ENCODE measurements at regions not wholly inside any gene's neighbourhood (a gene's known extent, or its start where the extent isn't known, plus 50 kb on each side); places are given as distances from the start of the nearest gene placed in this dataset.

DNA sequence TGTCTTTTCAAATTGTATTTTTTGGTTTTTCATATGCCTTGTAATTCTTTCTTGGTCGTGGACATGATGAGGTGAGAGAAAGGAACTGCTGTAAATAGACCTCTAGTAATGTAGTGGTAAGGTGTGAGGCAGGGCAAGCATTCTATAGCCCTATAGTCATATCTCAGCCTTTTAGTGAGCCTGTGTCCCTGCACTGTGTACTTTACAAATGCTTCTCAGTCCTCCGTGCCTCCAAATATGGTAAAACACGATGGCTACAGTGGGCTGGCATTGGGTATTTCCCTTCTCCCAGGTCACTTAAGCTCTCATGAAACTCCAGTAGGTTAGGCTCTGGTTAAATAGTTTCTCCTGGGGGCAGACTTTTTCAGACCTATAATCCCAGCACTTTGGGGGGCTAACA is 57.9 kb upstream of the PLS3 start:
- Histone ChIP-seq H3K4me1 (ENCODE audit: control insufficient read depth in 4 of 4, insufficient read depth in 4 of 4, low read length in 3 of 4) (no peaks in the 10 kb centered on the region), H3K9me3 (ENCODE audit: control insufficient read depth in 4 of 4, low read length in 3 of 4) (no peaks in the 10 kb centered on the region), H3K4me3 (ENCODE audit: low read depth in 1 of 3, low read length in 3 of 3) (no peak overlapping the region), H3K9ac (ENCODE audit: low read depth in 1 of 2, low read length in 2 of 2) (no peak overlapping the region), H3K27ac (ENCODE audit: low read depth in 1 of 2, low read length in 2 of 2) (no peak overlapping the region), H3K36me3 (ENCODE audit: control insufficient read depth in 4 of 4, insufficient read depth in 3 of 4, low read depth in 1 of 4, low read length in 3 of 4) (no peaks in the 10 kb centered on the region), H3K27me3 (ENCODE audit: control insufficient read depth in 4 of 4, insufficient read depth in 4 of 4, low read length in 3 of 4) (no peaks in the 10 kb centered on the region)
- no peak for DNase-seq (ENCODE audit: low spot score)
- 79% methylated on average over 3 of the region's 3 CpGs for WGBS
- TF ChIP-seq JUND (IDR thresholded peaks at IDR 0.05) (no peak), HNF4G (IDR thresholded peaks at IDR 0.05) (no peak)

DNA sequence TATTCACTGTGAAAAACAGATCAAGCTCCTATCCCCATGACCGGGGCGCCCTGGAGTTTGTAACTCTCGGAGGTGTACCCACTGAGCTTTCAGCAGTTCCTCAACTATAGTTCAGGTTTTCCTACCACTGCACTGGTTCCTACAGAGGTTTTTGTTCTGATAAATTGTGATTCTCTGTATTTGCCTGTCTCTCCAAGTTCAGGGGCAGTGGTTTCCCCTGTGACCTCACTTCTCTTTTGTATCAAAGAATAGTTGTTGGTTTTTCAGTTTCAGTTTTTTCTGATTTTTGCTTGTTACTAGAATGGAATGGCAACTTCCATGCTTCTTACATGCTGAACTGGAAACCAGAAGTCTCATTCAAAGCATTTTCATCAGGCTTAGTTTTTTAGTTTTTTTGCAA is 56.8 kb upstream of the PLS3 start:
- H3K9me3 ChIP-seq (ENCODE audit: control insufficient read depth in 4 of 4, low read length in 3 of 4), result no peaks in the 10 kb centered on the region
- no peak overlapping the region for H3K4me3 ChIP-seq (ENCODE audit: low read depth in 1 of 3, low read length in 3 of 3)
- TF ChIP-seq TAF1 (conservative IDR thresholded peaks at IDR 0.05) (no peak), RAD21 (IDR thresholded peaks at IDR 0.05) (no peak), JUND (IDR thresholded peaks at IDR 0.05) (no peak), YY1 (IDR thresholded peaks at IDR 0.05) (no peak), HNF4G (IDR thresholded peaks at IDR 0.05) (no peak), FOXA2 (IDR thresholded peaks at IDR 0.05) (no peak), HNF4A (conservative IDR thresholded peaks at IDR 0.05) (no peak)
- TF ChIP-seq, protein P1, sequence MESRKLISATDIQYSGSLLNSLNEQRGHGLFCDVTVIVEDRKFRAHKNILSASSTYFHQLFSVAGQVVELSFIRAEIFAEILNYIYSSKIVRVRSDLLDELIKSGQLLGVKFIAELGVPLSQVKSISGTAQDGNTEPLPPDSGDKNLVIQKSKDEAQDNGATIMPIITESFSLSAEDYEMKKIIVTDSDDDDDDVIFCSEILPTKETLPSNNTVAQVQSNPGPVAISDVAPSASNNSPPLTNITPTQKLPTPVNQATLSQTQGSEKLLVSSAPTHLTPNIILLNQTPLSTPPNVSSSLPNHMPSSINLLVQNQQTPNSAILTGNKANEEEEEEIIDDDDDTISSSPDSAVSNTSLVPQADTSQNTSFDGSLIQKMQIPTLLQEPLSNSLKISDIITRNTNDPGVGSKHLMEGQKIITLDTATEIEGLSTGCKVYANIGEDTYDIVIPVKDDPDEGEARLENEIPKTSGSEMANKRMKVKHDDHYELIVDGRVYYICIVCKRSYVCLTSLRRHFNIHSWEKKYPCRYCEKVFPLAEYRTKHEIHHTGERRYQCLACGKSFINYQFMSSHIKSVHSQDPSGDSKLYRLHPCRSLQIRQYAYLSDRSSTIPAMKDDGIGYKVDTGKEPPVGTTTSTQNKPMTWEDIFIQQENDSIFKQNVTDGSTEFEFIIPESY (IDR thresholded peaks at IDR 0.05), result no peak
- TF ChIP-seq, protein P2, sequence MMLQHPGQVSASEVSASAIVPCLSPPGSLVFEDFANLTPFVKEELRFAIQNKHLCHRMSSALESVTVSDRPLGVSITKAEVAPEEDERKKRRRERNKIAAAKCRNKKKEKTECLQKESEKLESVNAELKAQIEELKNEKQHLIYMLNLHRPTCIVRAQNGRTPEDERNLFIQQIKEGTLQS (IDR thresholded peaks at IDR 0.05), result no peak
- H3K36me3 ChIP-seq (ENCODE audit: control insufficient read depth in 4 of 4, insufficient read depth in 3 of 4, low read depth in 1 of 4, low read length in 3 of 4), result no peaks in the 10 kb centered on the region
- no peak overlapping the region for H3K9ac ChIP-seq (ENCODE audit: low read depth in 1 of 2, low read length in 2 of 2)
- no peak for DNase-seq (ENCODE audit: low spot score)
- H3K27me3 ChIP-seq (ENCODE audit: control insufficient read depth in 4 of 4, insufficient read depth in 4 of 4, low read length in 3 of 4), result no peaks in the 10 kb centered on the region
- H3K27ac ChIP-seq (ENCODE audit: low read depth in 1 of 2, low read length in 2 of 2), result no peak overlapping the region
- H3K4me1 ChIP-seq (ENCODE audit: control insufficient read depth in 4 of 4, insufficient read depth in 4 of 4, low read length in 3 of 4), result no peaks in the 10 kb centered on the region
- 77% methylated on average over 3 of the region's 3 CpGs for WGBS
